Heart left ventricle (tissue), 16 donors: ENCODE measurements at regions not wholly inside any gene's neighbourhood (a gene's known extent, or its start where the extent isn't known, plus 50 kb on each side); places are given as distances from the start of the nearest gene placed in this dataset.

Source experiments
- ATAC-seq, 4 donors: fragments of 200-7000 bp; cut with Tn5 transposase; one replicate each; pipeline ENCODE4 v1.9.1; 2020 to 2022; ENCODE audit warnings: moderate library complexity in 4 of 4, mild to moderate bottlenecking in 3 of 4, moderate number of reproducible peaks in 1 of 4
- DNase-seq, 5 donors: peaks; one replicate each; pipeline ENCODE4 v3.0.0-alpha.2; 2020
- H3K27ac ChIP-seq, 12 donors: fragments of 200-600 bp; sonication (generic) in 4 of 12; one replicate each; pipeline versions ENCODE4 v1.5.0 to v1.8.0; 2016 to 2022; ENCODE audit warnings: mild to moderate bottlenecking in 2 of 12
- H3K27me3 ChIP-seq, 9 donors: fragments of 200-600 bp; sonication (generic) in 2 of 9; one replicate each; pipeline versions ENCODE4 v1.5.1 to v1.8.0; 2016 to 2022; ENCODE audit warnings: mild to moderate bottlenecking in 3 of 9
- H3K36me3 ChIP-seq, 9 donors: fragments of 200-600 bp; sonication (generic) in 2 of 9; one replicate each; pipeline versions ENCODE4 v1.5.0 to v1.8.0; 2018 to 2022; ENCODE audit warnings: mild to moderate bottlenecking in 2 of 9
- H3K4me1 ChIP-seq, 12 donors: fragments of 200-600 bp; sonication (generic) in 4 of 12; one replicate each; pipeline versions ENCODE4 v1.5.0 to v1.8.0; 2016 to 2022; ENCODE audit warnings: mild to moderate bottlenecking in 3 of 12
- H3K4me3 ChIP-seq, 12 donors: fragments of 200-600 bp; sonication (generic) in 4 of 12; one replicate each; pipeline versions ENCODE4 v1.5.0 to v1.8.0; 2017 to 2022; ENCODE audit warnings: mild to moderate bottlenecking in 9 of 12, moderate library complexity in 4 of 12
- H3K9me3 ChIP-seq, 12 donors: fragments of 200-600 bp; sonication (generic) in 4 of 12; one replicate each; pipeline versions ENCODE4 v1.5.0 to v1.8.0; 2016 to 2022; ENCODE audit warnings: mild to moderate bottlenecking in 1 of 12
- POLR2A ChIP-seq, 2 donors: fragments of 450-650 bp; IDR thresholded peaks; one replicate each; pipeline ENCODE4 v1.6.1; 2017; ENCODE audit warnings: antibody characterized with exemption in 2 of 2, mild to moderate bottlenecking in 2 of 2, moderate library complexity in 2 of 2
- WGBS, 4 donors: extraction: QIAGEN DNeasy Blood & Tissue Kit in 2 of 4; methylation state at CpG; one replicate each; pipeline versions ENCODE4 v1.1.5 to v1.1.7; 2013 to 2018; 5-methylcytosine and 5-hydroxymethylcytosine counted together
- intact Hi-C, 10 donors: fragments of 100-400 bp; cut with DNase I; formaldehyde crosslinking; loops; one replicate each; pipeline versions ENCODE4 v1.11.1 to v1.14.2; 2022
- TF ChIP-seq, protein P1 (sequence below), 12 donors: fragments of 200-600 bp; sonication (generic) in 4 of 12; IDR thresholded peaks; one replicate each; pipeline versions ENCODE4 v1.5.0 to v1.8.0; 2018 to 2022; ENCODE audit warnings: antibody characterized with exemption in 12 of 12, mild to moderate bottlenecking in 5 of 12
- donor health status: ischemic (EF 13 %, LVEDD 7.1; RV severe dilation, severe dysfunction).
- donor health status: healthy with polysubstance abuse.
- donor health status: DM: no; HTN: yes; CAD: no.
- donor health status: DM: no; HTN: no; CAD: no.
- donor health status: ischemic (EF 25% LVEDD 6.9; RV normal size, moderate dysfunction).
- donor health status: ischemic (EF 25% LVEDD 5.7; RV mildly dilated, moderate dysfunction).
- donor health status: healthy.
- donor health status: DM: yes; HTN: yes; CAD: no.
- donor health status: ischemic (EF 35%, LVEDD 5.7; RV mildly dilated, moderate dysfunction).
- donor health status: nonischemic (EF 11% LVEDD 7.7; RV severe dilation, severe dysfunction).
- donor health status: DM: yes; HTN: yes; CAD: no.
- donor health status: PGD.
- donor health status: ischemic (EF 29% LVEDD 5.4; RV normal size, mild dysfunction).
- donor health status: nonischemic (EF 23%, LVEDD 6.1; RV moderate dilation, normal function).

GRCh38 chr15:24832282-24832681 is 122.5 kb upstream of the SNRPN start:
- Histone ChIP-seq H3K4me1 (no peaks in the 10 kb centered on the region), H3K36me3 (no peaks in the 10 kb centered on the region), H3K27ac (no peak overlapping the region), H3K9me3 (no peaks in the 10 kb centered on the region), H3K4me3 (no peak overlapping the region), H3K27me3 (no peaks in the 10 kb centered on the region)
- intact Hi-C loops, result no loop called here
- TF ChIP-seq POLR2A (IDR thresholded peaks at IDR 0.05), result no peak
- TF ChIP-seq, protein P1, sequence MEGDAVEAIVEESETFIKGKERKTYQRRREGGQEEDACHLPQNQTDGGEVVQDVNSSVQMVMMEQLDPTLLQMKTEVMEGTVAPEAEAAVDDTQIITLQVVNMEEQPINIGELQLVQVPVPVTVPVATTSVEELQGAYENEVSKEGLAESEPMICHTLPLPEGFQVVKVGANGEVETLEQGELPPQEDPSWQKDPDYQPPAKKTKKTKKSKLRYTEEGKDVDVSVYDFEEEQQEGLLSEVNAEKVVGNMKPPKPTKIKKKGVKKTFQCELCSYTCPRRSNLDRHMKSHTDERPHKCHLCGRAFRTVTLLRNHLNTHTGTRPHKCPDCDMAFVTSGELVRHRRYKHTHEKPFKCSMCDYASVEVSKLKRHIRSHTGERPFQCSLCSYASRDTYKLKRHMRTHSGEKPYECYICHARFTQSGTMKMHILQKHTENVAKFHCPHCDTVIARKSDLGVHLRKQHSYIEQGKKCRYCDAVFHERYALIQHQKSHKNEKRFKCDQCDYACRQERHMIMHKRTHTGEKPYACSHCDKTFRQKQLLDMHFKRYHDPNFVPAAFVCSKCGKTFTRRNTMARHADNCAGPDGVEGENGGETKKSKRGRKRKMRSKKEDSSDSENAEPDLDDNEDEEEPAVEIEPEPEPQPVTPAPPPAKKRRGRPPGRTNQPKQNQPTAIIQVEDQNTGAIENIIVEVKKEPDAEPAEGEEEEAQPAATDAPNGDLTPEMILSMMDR (IDR thresholded peaks at IDR 0.05), result no peak
- DNase-seq (no peak), ATAC-seq (no peak)
- 66 to 82% (median 77%) methylated on average over 7 of the region's 7 CpGs for WGBS, 4 donors

DNA sequence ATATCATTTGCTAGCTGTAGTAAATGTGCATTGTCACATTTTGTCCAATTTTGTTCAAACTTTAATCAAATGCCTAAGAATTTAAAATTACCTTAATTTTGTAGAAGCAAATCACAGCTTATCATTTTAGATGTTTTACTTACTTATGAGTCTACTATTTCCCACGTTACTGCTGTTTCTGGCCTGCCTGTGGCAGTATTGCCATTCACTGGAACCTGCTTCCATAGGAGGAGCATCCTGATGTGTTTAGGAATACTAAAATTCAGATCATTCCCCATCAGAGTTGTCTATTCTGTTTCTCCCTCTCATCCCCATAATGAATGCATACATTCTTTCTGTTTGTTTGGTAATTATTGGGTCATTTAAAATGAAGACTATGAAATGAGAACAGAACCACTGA is 119.5 kb upstream of the SNRPN start:
- intact Hi-C loops, result no loop called here
- Histone ChIP-seq H3K9me3 (peaks cover 0 to 13% (median 0%) of the 10 kb centered on the region in 12 donors), H3K36me3 (no peaks in the 10 kb centered on the region), H3K27ac (no peak overlapping the region), H3K27me3 (no peaks in the 10 kb centered on the region), H3K4me3 (no peak overlapping the region), H3K4me1 (no peaks in the 10 kb centered on the region)
- ATAC-seq (no peak), DNase-seq (no peak)
- 38 to 55% (median 50%) methylated on average over 1 of the region's 1 CpG for WGBS, 4 donors
- TF ChIP-seq, protein P1 (IDR thresholded peaks at IDR 0.05), result no peak
- TF ChIP-seq POLR2A (IDR thresholded peaks at IDR 0.05), result no peak

GRCh38 chr15:24848050-24848449 is 106.7 kb upstream of the SNRPN start:
- TF ChIP-seq, protein P1 (IDR thresholded peaks at IDR 0.05), result no peak
- no peak for TF ChIP-seq POLR2A (IDR thresholded peaks at IDR 0.05)
- Histone ChIP-seq H3K27ac (peak overlapping the region in 8 of 12 donors; percentile 32 to 72 (median 57)), H3K27me3 (no peaks in the 10 kb centered on the region), H3K4me3 (peak overlapping the region in 10 of 12 donors; percentile 25 to 56 (median 40)), H3K4me1 (no peaks in the 10 kb centered on the region), H3K36me3 (no peaks in the 10 kb centered on the region), H3K9me3 (peaks cover 0 to 9% (median 0%) of the 10 kb centered on the region in 12 donors)
- DNase-seq (peak; percentile 37 to 68 (median 57)), ATAC-seq (peak; percentile 83 to 90 (median 86))
- intact Hi-C loops, result loop anchor here in 2 of 10 donors (10.0 kb wide), 2 partner anchors 83 to 1203 kb away; partner anchors contain the start of gene MAGEL2 (in 1 of the 2)
- WGBS, 4 donors, result 25 to 38% (median 29%) methylated on average over 21 to 39 of the region's 39 CpGs

- DNase-seq, result peak in 4 of 5 donors; percentile 46 to 80 (median 61)
- no peak for TF ChIP-seq POLR2A (IDR thresholded peaks at IDR 0.05)
- TF ChIP-seq, protein P1 (IDR thresholded peaks at IDR 0.05), result no peak
- Histone ChIP-seq H3K4me1 (no peaks in the 10 kb centered on the region), H3K4me3 (peak overlapping the region in 10 of 12 donors; percentile 18 to 61 (median 44)), H3K36me3 (no peaks in the 10 kb centered on the region), H3K27ac (peak overlapping the region in 7 of 12 donors; percentile 56 to 83 (median 67)), H3K27me3 (no peaks in the 10 kb centered on the region), H3K9me3 (no peaks in the 10 kb centered on the region)
- intact Hi-C loops, result no loop called here
- 43 to 46% (median 44%) methylated on average over 18 of the region's 18 CpGs for WGBS, 4 donors
- peak; percentile 84 to 85 (median 85) for ATAC-seq
Observed at GRCh38 chr15:24856397-24857390, 98.1 kb upstream of the SNRPN start.
